H1 (cell line): ENCODE measurements at regions not wholly inside any gene's neighbourhood (a gene's known extent, or its start where the extent isn't known, plus 50 kb on each side); places are given as distances from the start of the nearest gene placed in this dataset.

ENCODE experiments used
- CTCF ChIA-PET: fragments of 300-600 bp; sonication (Branson Sonifier 250); formaldehyde crosslinking; loops from one replicate; lab custom pipeline; 2021; ENCODE audit not compliant: partially characterized antibody; lab: Charles Lee
- POLR2A ChIA-PET: fragments of 300-600 bp; sonication (Branson Sonifier 250); formaldehyde crosslinking; loops from one replicate; lab custom pipeline; 2021; ENCODE audit warnings: inconsistent platforms; ENCODE audit not compliant: partially characterized antibody; lab: Charles Lee
- DNase-seq, 2 experiments: peaks; one replicate each; pipeline versions ENCODE4 v3.0.0 to v3.0.0-alpha.2; 2010 to 2022; ENCODE audit warnings: low spot score in 2 of 2, low read depth in 1 of 2, mixed read lengths in 1 of 2
- FAIRE-seq: peaks from 2 replicates; lab custom pipeline; 2011; peaks lifted over from hg19 to GRCh38; lab: Jason Lieb, UNC
- H2AFZ ChIP-seq: 2 replicates; pipeline ENCODE4 v1.8.1; 2012; ENCODE audit warnings: low read length, inconsistent platforms
- H2AK5ac ChIP-seq: 2 replicates; pipeline ENCODE4 v1.6.1; 2013; ENCODE audit warnings: low read depth, low read length
- H2BK120ac ChIP-seq: replicated peaks from 2 replicates; pipeline ENCODE3; 2013; ENCODE audit warnings: low read depth, low read length, inconsistent platforms
- H2BK12ac ChIP-seq: 2 replicates; pipeline ENCODE4 v1.6.1; 2013; ENCODE audit warnings: low read depth, low read length
- H2BK15ac ChIP-seq: 2 replicates; pipeline ENCODE4 v1.6.1; 2013; ENCODE audit warnings: low read length
- H2BK20ac ChIP-seq: 2 replicates; pipeline ENCODE4 v1.6.1; 2013; ENCODE audit warnings: low read length
- H2BK5ac ChIP-seq: 2 replicates; pipeline ENCODE4 v1.6.1; 2013; ENCODE audit warnings: low read depth, low read length
- H3K14ac ChIP-seq: 2 replicates; pipeline ENCODE4 v1.6.1; 2013; ENCODE audit warnings: inconsistent platforms; ENCODE audit not compliant: insufficient read length
- H3K18ac ChIP-seq: 2 replicates; pipeline ENCODE4 v1.6.1; 2013; ENCODE audit warnings: low read length; ENCODE audit errors: extremely low read depth
- H3K23ac ChIP-seq: 2 replicates; pipeline ENCODE4 v1.6.1; 2013; ENCODE audit warnings: inconsistent platforms; ENCODE audit not compliant: insufficient read length
- H3K23me2 ChIP-seq: 2 replicates; pipeline ENCODE4 v1.6.1; 2013; ENCODE audit warnings: low read depth, low read length
- H3K27ac ChIP-seq: 2 replicates; pipeline ENCODE4 v1.6.1; 2011; ENCODE audit warnings: low read depth, low read length, inconsistent platforms
- H3K27me3 ChIP-seq, 4 experiments: replicated peaks in 1 of 4; 1 replicate in 1 of 4; 2 replicates in 3 of 4; pipeline versions ENCODE4 v1.6.1 to v1.8.1; 2011 to 2013; ENCODE audit warnings: low read length in 3 of 4, mild to moderate bottlenecking in 3 of 4, inconsistent platforms in 2 of 4, mixed read lengths in 2 of 4, moderate library complexity in 1 of 4; ENCODE audit not compliant: control insufficient read depth in 3 of 4, insufficient read depth in 3 of 4; ENCODE audit errors: extremely low read depth in 1 of 4
- H3K36me3 ChIP-seq, 4 experiments: 2 replicates each; pipeline versions ENCODE4 v1.6.1 to v1.8.1; 2011 to 2013; ENCODE audit warnings: mild to moderate bottlenecking in 4 of 4, low read length in 3 of 4, moderate library complexity in 2 of 4, control low read depth in 1 of 4, inconsistent platforms in 1 of 4; ENCODE audit not compliant: insufficient read depth in 4 of 4, control insufficient read depth in 2 of 4
- H3K4ac ChIP-seq: replicated peaks from 2 replicates; pipeline ENCODE3; 2013; ENCODE audit warnings: low read length, low read depth, mixed read lengths, inconsistent platforms; ENCODE audit not compliant: insufficient read length
- H3K4me1 ChIP-seq, 4 experiments: replicated peaks in 1 of 4; 1 replicate in 1 of 4; 2 replicates in 3 of 4; pipeline versions ENCODE4 v1.6.1 to v1.8.1; 2011 to 2013; ENCODE audit warnings: low read length in 3 of 4, inconsistent platforms in 2 of 4, mixed read lengths in 1 of 4; ENCODE audit not compliant: insufficient read depth in 4 of 4, control insufficient read depth in 3 of 4
- H3K4me2 ChIP-seq, 2 experiments: 2 replicates each; pipeline versions ENCODE4 v1.6.1 to v1.8.1; 2011 to 2013; ENCODE audit warnings: low read depth in 2 of 2, low read length in 2 of 2, control low read depth in 1 of 2, inconsistent platforms in 1 of 2, mild to moderate bottlenecking in 1 of 2; ENCODE audit not compliant: insufficient read depth in 1 of 2
- H3K4me3 ChIP-seq, 4 experiments: fragments of 200-600, 300-600 bp in 1 of 4; sonication (generic), shearing (Covaris generic), sonication (Bioruptor Twin) in 1 of 4; 2 replicates each; pipeline versions ENCODE4 v1.5.1 to v1.8.1; 2011 to 2016; ENCODE audit warnings: low read length in 4 of 4, low read depth in 3 of 4, control low read depth in 2 of 4, inconsistent platforms in 2 of 4, mild to moderate bottlenecking in 2 of 4, mixed read lengths in 1 of 4, moderate library complexity in 1 of 4; ENCODE audit not compliant: insufficient read depth in 2 of 4; ENCODE audit errors: extremely low read depth in 1 of 4
- H3K56ac ChIP-seq: replicated peaks from 2 replicates; pipeline ENCODE3; 2013; ENCODE audit warnings: low read depth, mild to moderate bottlenecking, mixed read lengths, low read length, inconsistent platforms; ENCODE audit not compliant: insufficient read length
- H3K79me1 ChIP-seq: 2 replicates; pipeline ENCODE4 v1.6.1; 2013; ENCODE audit warnings: low read depth, low read length, control low read depth
- H3K79me2 ChIP-seq, 2 experiments: 2 replicates each; pipeline versions ENCODE4 v1.6.1 to v1.8.1; 2012 to 2013; ENCODE audit warnings: low read length in 2 of 2, mild to moderate bottlenecking in 2 of 2, inconsistent platforms in 1 of 2; ENCODE audit not compliant: insufficient read depth in 2 of 2, control insufficient read depth in 1 of 2
- H3K9ac ChIP-seq, 4 experiments: replicated peaks in 1 of 4; 1 replicate in 1 of 4; 2 replicates in 3 of 4; pipeline versions ENCODE4 v1.6.1 to v1.8.1; 2011 to 2013; ENCODE audit warnings: low read depth in 3 of 4, low read length in 3 of 4, control low read depth in 2 of 4, mild to moderate bottlenecking in 2 of 4, moderate library complexity in 2 of 4, inconsistent platforms in 1 of 4; ENCODE audit errors: extremely low read depth in 1 of 4
- H3K9me3 ChIP-seq, 2 experiments: 2 replicates each; pipeline versions ENCODE4 v1.6.1 to v1.8.1; 2012 to 2013; ENCODE audit warnings: mild to moderate bottlenecking in 2 of 2, moderate library complexity in 2 of 2, control low read depth in 1 of 2, inconsistent platforms in 1 of 2, low read depth in 1 of 2, low read length in 1 of 2, mixed read lengths in 1 of 2; ENCODE audit not compliant: insufficient read depth in 2 of 2
- H4K20me1 ChIP-seq, 2 experiments: replicated peaks in 1 of 2; 2 replicates each; pipeline versions ENCODE3 to v1.8.1; 2011 to 2013; ENCODE audit warnings: inconsistent platforms in 2 of 2, low read length in 2 of 2, mild to moderate bottlenecking in 1 of 2; ENCODE audit not compliant: insufficient read depth in 2 of 2, control insufficient read depth in 1 of 2
- H4K5ac ChIP-seq: 2 replicates; pipeline ENCODE4 v1.6.1; 2013; ENCODE audit warnings: low read length, low read depth, mixed read lengths, inconsistent platforms; ENCODE audit not compliant: insufficient read length
- H4K8ac ChIP-seq: 2 replicates; pipeline ENCODE4 v1.8.0; 2013; ENCODE audit warnings: mild to moderate bottlenecking, moderate library complexity, low read length, inconsistent platforms; ENCODE audit not compliant: insufficient read depth; ENCODE audit errors: extremely low read depth
- H4K91ac ChIP-seq: replicated peaks from 2 replicates; pipeline ENCODE3; 2013; ENCODE audit warnings: low read length, mixed read lengths, inconsistent platforms; ENCODE audit not compliant: insufficient read length
- EZH2 ChIP-seq: fragments of 200-600 bp; sonication (generic); IDR thresholded peaks from 2 replicates; pipeline ENCODE4 v1.7.1; 2012; ENCODE audit warnings: low read depth, mild to moderate bottlenecking, moderate library complexity, low read length, inconsistent platforms; ENCODE audit not compliant: severe bottlenecking
- KDM1A ChIP-seq: fragments of 200-600, 300-600 bp; sonication (generic); IDR thresholded peaks from 2 replicates; pipeline ENCODE4 v1.7.1; 2016; ENCODE audit warnings: mild to moderate bottlenecking, low read length, borderline replicate concordance
- POU5F1 ChIP-seq: IDR thresholded peaks from 2 replicates; pipeline ENCODE4 v1.6.1; 2011; ENCODE audit warnings: low read depth, mild to moderate bottlenecking, low read length, moderate library complexity
- RNF2 ChIP-seq: fragments of 200-900, 300-1000 bp; sonication (generic); IDR thresholded peaks from 2 replicates; pipeline ENCODE4 v1.7.1; 2016; ENCODE audit warnings: borderline replicate concordance, low read depth, mild to moderate bottlenecking, antibody characterized with exemption, low read length; ENCODE audit not compliant: poor library complexity, severe bottlenecking; ENCODE audit errors: missing control alignments
- SAP30 ChIP-seq: fragments of 300-600 bp; sonication (generic); IDR thresholded peaks from 2 replicates; pipeline ENCODE4 v1.7.1; 2012; ENCODE audit warnings: low read length, moderate library complexity, mild to moderate bottlenecking, inconsistent platforms; ENCODE audit not compliant: insufficient read depth, insufficient replicate concordance
- TEAD4 ChIP-seq: IDR thresholded peaks from 2 replicates; pipeline ENCODE4 v1.6.1; 2012; ENCODE audit warnings: low read depth, low read length, inconsistent platforms, mixed read lengths
- TF ChIP-seq, protein P1 (sequence below): IDR thresholded peaks from 2 replicates; pipeline ENCODE4 v1.6.1; 2012; ENCODE audit warnings: inconsistent platforms
- TF ChIP-seq, protein P2 (sequence below): IDR thresholded peaks from 2 replicates; pipeline ENCODE4 v1.6.1; 2011; ENCODE audit warnings: low read depth, mild to moderate bottlenecking, low read length; ENCODE audit not compliant: insufficient read depth

DNA sequence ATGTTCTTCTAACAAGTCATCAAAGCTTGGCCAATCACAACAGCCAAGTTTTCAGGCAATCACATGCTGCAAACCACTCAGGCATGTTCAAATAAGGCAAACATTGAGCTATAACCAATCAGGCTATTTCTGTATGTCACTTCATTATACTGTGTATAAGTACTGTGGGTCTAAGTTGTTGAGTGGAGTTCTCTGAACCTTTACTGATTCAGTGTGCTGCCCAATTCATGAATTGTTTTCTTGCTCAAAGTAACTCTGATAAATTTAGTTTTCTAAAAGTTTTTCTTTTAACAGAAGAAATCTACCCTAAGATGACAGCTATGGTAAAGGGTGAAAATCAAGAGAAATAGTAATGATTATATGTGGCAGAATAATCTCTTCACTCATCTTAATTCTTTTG is 805.4 kb upstream of the NUDT12 start:
- CTCF ChIA-PET: interaction anchor here (0.7 to 1.3 kb wide), 4 partner anchors 12 to 559 kb away, joined by 3 to 4 read pairs (median 3); no protein-coding TSS in a partner anchor
- no peak overlapping the region for H2AK5ac ChIP-seq
- no peak overlapping the region for H2BK5ac ChIP-seq
- H3K79me2 ChIP-seq: no peaks in the 10 kb centered on the region
- H2BK15ac ChIP-seq: no peak overlapping the region
- no peak overlapping the region for H3K4me3 ChIP-seq
- no peaks in the 10 kb centered on the region for H3K4me1 ChIP-seq
- no peak overlapping the region for H3K23ac ChIP-seq
- H3K27me3 ChIP-seq: no peaks in the 10 kb centered on the region
- no peak for DNase-seq
- no peaks in the 10 kb centered on the region for H3K9me3 ChIP-seq
- H3K14ac ChIP-seq: no peak overlapping the region
- no peak overlapping the region for H3K9ac ChIP-seq
- no peak overlapping the region for H2BK120ac ChIP-seq
- H2AFZ ChIP-seq: no peak overlapping the region
- H3K27ac ChIP-seq: no peak overlapping the region
- TF ChIP-seq RNF2 (no peak), SAP30 (no peak), POU5F1 (no peak), KDM1A (no peak), TEAD4 (no peak), EZH2 (no peak)
- TF ChIP-seq, protein P1, sequence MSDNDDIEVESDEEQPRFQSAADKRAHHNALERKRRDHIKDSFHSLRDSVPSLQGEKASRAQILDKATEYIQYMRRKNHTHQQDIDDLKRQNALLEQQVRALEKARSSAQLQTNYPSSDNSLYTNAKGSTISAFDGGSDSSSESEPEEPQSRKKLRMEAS: no peak
- TF ChIP-seq, protein P2, sequence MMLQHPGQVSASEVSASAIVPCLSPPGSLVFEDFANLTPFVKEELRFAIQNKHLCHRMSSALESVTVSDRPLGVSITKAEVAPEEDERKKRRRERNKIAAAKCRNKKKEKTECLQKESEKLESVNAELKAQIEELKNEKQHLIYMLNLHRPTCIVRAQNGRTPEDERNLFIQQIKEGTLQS: no peak
- no peak overlapping the region for H4K5ac ChIP-seq
- H3K18ac ChIP-seq: no peak overlapping the region
- H3K4me2 ChIP-seq: no peak overlapping the region
- no peak for FAIRE-seq
- no peaks in the 10 kb centered on the region for H3K79me1 ChIP-seq
- H2BK12ac ChIP-seq: no peak overlapping the region
- H4K8ac ChIP-seq: no peak overlapping the region
- H4K91ac ChIP-seq: no peak overlapping the region
- H3K36me3 ChIP-seq: no peaks in the 10 kb centered on the region
- H3K56ac ChIP-seq: no peak overlapping the region
- no peaks in the 10 kb centered on the region for H4K20me1 ChIP-seq
- H3K4ac ChIP-seq: no peak overlapping the region
- no peak overlapping the region for H2BK20ac ChIP-seq
- POLR2A ChIA-PET: no interaction called here
- H3K23me2 ChIP-seq: no peaks in the 10 kb centered on the region
